ENCODE measurements at regions not wholly inside any gene's neighbourhood (a gene's known extent, or its start where the extent isn't known, plus 50 kb on each side); places are given as distances from the start of the nearest gene placed in this dataset.

- no peak for TF ChIP-seq POLR2A (IDR thresholded peaks at IDR 0.05)
- TF ChIP-seq CTCF (IDR thresholded peaks at IDR 0.05), result no peak
Measured at GRCh38 chr2:144642131-144642530, 122.2 kb upstream of the ZEB2 start.
